Tibial nerve (tissue), 4 donors: ENCODE measurements at regions not wholly inside any gene's neighbourhood (a gene's known extent, or its start where the extent isn't known, plus 50 kb on each side); places are given as distances from the start of the nearest gene placed in this dataset.

ENCODE experiments used
- DNase-seq, 2 donors: peaks; one replicate each; pipeline ENCODE4 v3.0.0-alpha.2; 2019; ENCODE audit warnings: low spot score in 2 of 2
- H3K27ac ChIP-seq, 4 donors: fragments of 200-600 bp; sonication (generic) in 3 of 4; one replicate each; pipeline ENCODE4 v1.5.1; 2017 to 2019; ENCODE audit warnings: mild to moderate bottlenecking in 1 of 4
- H3K27me3 ChIP-seq, 2 donors: fragments of 200-600 bp; sonication (generic) in 1 of 2; one replicate each; pipeline versions ENCODE4 v1.5.1 to v1.6.0; 2017 to 2019
- H3K36me3 ChIP-seq, 3 donors: fragments of 200-600 bp; sonication (generic); one replicate each; pipeline ENCODE4 v1.5.1; 2018 to 2019
- H3K4me1 ChIP-seq, 4 donors: fragments of 200-600 bp; sonication (generic) in 3 of 4; one replicate each; pipeline ENCODE4 v1.5.1; 2017 to 2019
- H3K4me3 ChIP-seq, 4 donors: fragments of 200-600 bp; sonication (generic) in 3 of 4; one replicate each; pipeline ENCODE4 v1.5.1; 2017 to 2019; ENCODE audit warnings: mild to moderate bottlenecking in 1 of 4, moderate library complexity in 1 of 4
- H3K9me3 ChIP-seq, 4 donors: fragments of 200-600 bp; sonication (generic) in 3 of 4; one replicate each; pipeline ENCODE4 v1.5.1; 2017 to 2019
- EP300 ChIP-seq, 2 donors: sonication (generic); formaldehyde crosslinking; IDR thresholded peaks; one replicate each; pipeline ENCODE4 v1.6.1; 2017; ENCODE audit warnings: antibody characterized with exemption in 2 of 2, mild to moderate bottlenecking in 1 of 2
- POLR2A ChIP-seq, 2 donors: fragments of 450-650 bp; IDR thresholded peaks; one replicate each; pipeline ENCODE4 v1.6.1; 2017; ENCODE audit warnings: antibody characterized with exemption in 2 of 2, mild to moderate bottlenecking in 2 of 2, moderate library complexity in 2 of 2
- WGBS, 2 donors: methylation state at CpG; one replicate each; pipeline ENCODE4 v1.1.5; 2018; 5-methylcytosine and 5-hydroxymethylcytosine counted together
- TF ChIP-seq, protein P1 (sequence below), 5 experiments: fragments of 200-600 bp in 3 of 5; fragments of 450-650 bp in 2 of 5; sonication (generic) in 3 of 5; IDR thresholded peaks; one replicate each; pipeline ENCODE4 v1.5.1; 2016 to 2019; ENCODE audit warnings: antibody characterized with exemption in 5 of 5, mild to moderate bottlenecking in 3 of 5, moderate library complexity in 2 of 5

DNA sequence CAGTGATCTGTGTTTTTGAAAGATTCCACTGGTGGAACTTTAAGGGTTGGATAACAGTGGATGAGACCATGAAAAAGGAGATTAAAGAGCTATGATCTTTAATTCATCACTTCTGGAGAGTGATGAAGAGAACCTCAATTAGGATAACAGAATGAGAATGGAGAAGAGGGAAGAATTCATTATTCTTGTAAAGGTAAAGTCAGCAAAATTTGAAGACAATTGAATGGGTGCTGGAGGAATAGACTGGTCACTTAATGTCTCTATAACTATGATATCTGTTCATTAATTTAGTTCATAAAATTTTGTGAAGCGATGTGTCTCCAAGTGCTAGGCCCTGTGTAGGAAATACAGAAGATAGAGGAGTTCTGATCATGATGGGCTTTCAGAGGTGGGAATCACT, 1013.2 kb upstream of the FANCL start:
- Histone ChIP-seq H3K4me3 (no peak overlapping the region), H3K27ac (no peak overlapping the region), H3K4me1 (peaks cover 0 to 5% (median 0%) of the 10 kb centered on the region in 4 donors), H3K36me3 (no peaks in the 10 kb centered on the region), H3K9me3 (no peaks in the 10 kb centered on the region), H3K27me3 (no peaks in the 10 kb centered on the region)
- WGBS, 2 donors: 91 to 100% methylated on average over 1 of the region's 1 CpG
- no peak for DNase-seq
- TF ChIP-seq EP300 (IDR thresholded peaks at IDR 0.05): no peak
- TF ChIP-seq POLR2A (IDR thresholded peaks at IDR 0.05): no peak
- TF ChIP-seq, protein P1, sequence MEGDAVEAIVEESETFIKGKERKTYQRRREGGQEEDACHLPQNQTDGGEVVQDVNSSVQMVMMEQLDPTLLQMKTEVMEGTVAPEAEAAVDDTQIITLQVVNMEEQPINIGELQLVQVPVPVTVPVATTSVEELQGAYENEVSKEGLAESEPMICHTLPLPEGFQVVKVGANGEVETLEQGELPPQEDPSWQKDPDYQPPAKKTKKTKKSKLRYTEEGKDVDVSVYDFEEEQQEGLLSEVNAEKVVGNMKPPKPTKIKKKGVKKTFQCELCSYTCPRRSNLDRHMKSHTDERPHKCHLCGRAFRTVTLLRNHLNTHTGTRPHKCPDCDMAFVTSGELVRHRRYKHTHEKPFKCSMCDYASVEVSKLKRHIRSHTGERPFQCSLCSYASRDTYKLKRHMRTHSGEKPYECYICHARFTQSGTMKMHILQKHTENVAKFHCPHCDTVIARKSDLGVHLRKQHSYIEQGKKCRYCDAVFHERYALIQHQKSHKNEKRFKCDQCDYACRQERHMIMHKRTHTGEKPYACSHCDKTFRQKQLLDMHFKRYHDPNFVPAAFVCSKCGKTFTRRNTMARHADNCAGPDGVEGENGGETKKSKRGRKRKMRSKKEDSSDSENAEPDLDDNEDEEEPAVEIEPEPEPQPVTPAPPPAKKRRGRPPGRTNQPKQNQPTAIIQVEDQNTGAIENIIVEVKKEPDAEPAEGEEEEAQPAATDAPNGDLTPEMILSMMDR (IDR thresholded peaks at IDR 0.05): no peak

DNA sequence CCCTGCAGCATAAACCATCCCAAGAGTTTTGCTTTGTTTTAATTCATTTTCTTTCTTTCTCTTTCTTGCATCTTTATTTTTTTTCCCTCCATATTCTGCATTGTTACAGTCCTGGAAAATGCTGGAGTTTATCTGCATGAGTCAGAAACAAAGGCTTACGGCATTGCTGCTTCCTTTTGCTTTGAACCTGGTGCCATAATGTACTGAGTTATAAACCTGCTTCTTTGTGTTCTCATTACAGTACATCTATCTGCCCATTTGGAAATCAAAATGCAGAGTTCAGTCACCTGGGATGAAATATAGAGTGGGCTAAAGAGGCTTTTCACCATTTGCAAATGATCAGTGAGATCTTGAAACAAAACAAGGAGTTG, 1009.2 kb upstream of the FANCL start:
- no peak for DNase-seq
- H3K9me3 ChIP-seq: no peaks in the 10 kb centered on the region
- H3K36me3 ChIP-seq: no peaks in the 10 kb centered on the region
- H3K4me3 ChIP-seq: no peak overlapping the region
- H3K27me3 ChIP-seq: no peaks in the 10 kb centered on the region
- TF ChIP-seq POLR2A (IDR thresholded peaks at IDR 0.05) (no peak), EP300 (IDR thresholded peaks at IDR 0.05) (no peak)
- TF ChIP-seq, protein P1 (IDR thresholded peaks at IDR 0.05): no peak
- H3K4me1 ChIP-seq: peaks cover 0 to 5% (median 0%) of the 10 kb centered on the region in 4 donors
- WGBS, 2 donors: 12 to 18% methylated on average over 1 of the region's 1 CpG
- no peak overlapping the region for H3K27ac ChIP-seq

DNA sequence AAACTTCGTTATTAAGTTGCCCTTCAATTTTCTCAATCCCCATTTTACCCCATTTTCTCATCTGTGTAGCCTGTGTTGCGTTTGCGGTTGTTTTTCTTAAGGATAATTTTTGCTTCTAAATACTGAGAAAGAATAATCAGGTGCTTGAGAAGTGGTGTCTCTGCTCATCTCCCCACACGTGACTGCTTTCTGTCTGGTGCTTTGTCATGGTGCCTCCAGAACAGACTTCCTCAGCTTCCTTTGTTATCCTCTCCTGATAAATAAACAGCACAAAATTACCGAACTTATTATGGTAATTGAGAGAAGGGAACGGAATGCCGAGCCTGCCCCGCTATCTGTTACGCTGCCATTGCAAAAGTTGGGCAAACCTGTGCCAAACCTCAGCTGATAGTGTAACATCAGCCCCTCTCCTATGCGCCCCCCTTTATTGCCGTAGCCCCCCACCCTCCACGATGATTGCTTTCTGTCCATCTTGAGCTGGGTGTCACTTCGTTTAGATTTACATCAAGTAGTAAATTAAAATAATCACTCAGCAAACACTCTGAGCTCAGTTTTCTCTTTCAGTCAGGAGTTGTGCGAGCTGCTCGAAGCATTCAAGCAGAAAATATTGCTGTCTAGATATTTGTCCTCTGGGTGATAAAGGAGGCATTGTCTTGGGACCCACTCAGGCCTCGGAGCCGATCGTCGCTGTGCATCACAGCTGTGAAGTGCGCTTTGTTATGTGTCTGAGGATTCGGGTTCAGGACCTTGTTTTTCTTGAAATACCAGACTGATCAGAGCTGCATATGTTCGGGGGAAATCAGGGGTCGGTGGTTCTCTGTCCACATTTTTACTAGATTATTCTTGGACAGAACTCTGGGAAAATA, 1008.5 kb upstream of the FANCL start:
- Histone ChIP-seq H3K9me3 (no peaks in the 10 kb centered on the region), H3K27ac (no peak overlapping the region), H3K27me3 (no peaks in the 10 kb centered on the region), H3K36me3 (no peaks in the 10 kb centered on the region), H3K4me3 (no peak overlapping the region), H3K4me1 (peaks cover 0 to 5% (median 0%) of the 10 kb centered on the region in 4 donors)
- DNase-seq: no peak
- 41 to 49% methylated on average over 23 of the region's 23 CpGs for WGBS, 2 donors
- no peak for TF ChIP-seq POLR2A (IDR thresholded peaks at IDR 0.05)
- TF ChIP-seq EP300 (IDR thresholded peaks at IDR 0.05): no peak
- TF ChIP-seq, protein P1 (IDR thresholded peaks at IDR 0.05): no peak

DNA sequence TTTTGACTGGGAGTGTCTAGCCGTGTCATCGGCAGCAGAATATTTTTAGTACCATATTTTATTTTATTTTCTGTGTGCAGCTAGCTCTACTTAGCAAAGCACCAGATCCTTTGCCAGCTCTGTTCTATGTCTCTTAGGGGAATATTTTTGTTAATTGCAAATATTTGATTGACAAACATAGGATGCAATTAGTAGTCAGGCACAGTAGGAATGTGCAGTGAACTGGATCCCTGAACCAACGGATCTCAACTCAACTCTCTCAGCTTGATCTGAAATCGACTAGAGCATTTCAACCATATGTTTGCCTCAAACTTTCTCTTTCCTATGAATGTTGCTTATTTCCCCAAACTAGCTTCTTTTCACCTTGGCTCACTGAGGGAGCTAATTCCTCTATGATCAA, 998.0 kb upstream of the FANCL start:
- no peaks in the 10 kb centered on the region for H3K9me3 ChIP-seq

DNA sequence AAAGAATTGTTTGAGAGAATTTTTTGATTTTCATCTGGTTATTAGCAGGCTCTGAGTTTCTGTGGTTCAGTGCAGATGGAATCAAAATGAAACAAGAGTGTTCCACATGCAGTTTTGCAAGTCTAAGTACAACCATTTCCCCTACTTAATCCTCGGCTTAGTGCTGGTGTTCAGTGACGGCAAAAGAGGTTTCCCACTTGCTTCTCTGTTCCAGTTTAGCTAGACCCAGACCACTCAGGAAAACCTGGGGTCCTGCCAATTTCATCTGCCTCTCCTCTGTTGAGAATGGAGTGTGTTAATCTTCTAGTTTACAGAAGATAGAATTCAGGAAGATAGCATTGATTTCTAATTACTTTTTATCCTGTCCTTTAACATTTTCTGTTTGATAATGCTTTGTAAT, 996.2 kb upstream of the FANCL start:
- WGBS, 2 donors: 83 to 88% methylated on average over 2 of the region's 2 CpGs
- DNase-seq: no peak
- Histone ChIP-seq H3K27me3 (no peaks in the 10 kb centered on the region), H3K4me1 (no peaks in the 10 kb centered on the region), H3K9me3 (no peaks in the 10 kb centered on the region), H3K27ac (no peak overlapping the region), H3K4me3 (no peak overlapping the region), H3K36me3 (no peaks in the 10 kb centered on the region)
- no peak for TF ChIP-seq EP300 (IDR thresholded peaks at IDR 0.05)
- TF ChIP-seq, protein P1 (IDR thresholded peaks at IDR 0.05): no peak
- no peak for TF ChIP-seq POLR2A (IDR thresholded peaks at IDR 0.05)

More for the DNA sequence above, 998.0 kb upstream of the FANCL start:
- no peak for DNase-seq
- no peak overlapping the region for H3K27ac ChIP-seq
- WGBS, 2 donors: 55 to 77% methylated on average over 4 of the region's 4 CpGs
- TF ChIP-seq POLR2A (IDR thresholded peaks at IDR 0.05): no peak
- TF ChIP-seq, protein P1 (IDR thresholded peaks at IDR 0.05): no peak
- TF ChIP-seq EP300 (IDR thresholded peaks at IDR 0.05): no peak
- H3K36me3 ChIP-seq: no peaks in the 10 kb centered on the region
- H3K4me3 ChIP-seq: no peak overlapping the region
- no peaks in the 10 kb centered on the region for H3K27me3 ChIP-seq
- H3K4me1 ChIP-seq: no peaks in the 10 kb centered on the region
